ENCODE measurements at regions not wholly inside any gene's neighbourhood (a gene's known extent, or its start where the extent isn't known, plus 50 kb on each side); places are given as distances from the start of the nearest gene placed in this dataset.
A peak's percentile ranks its signal among the peaks of the same experiment; 100 is the strongest.

DNA sequence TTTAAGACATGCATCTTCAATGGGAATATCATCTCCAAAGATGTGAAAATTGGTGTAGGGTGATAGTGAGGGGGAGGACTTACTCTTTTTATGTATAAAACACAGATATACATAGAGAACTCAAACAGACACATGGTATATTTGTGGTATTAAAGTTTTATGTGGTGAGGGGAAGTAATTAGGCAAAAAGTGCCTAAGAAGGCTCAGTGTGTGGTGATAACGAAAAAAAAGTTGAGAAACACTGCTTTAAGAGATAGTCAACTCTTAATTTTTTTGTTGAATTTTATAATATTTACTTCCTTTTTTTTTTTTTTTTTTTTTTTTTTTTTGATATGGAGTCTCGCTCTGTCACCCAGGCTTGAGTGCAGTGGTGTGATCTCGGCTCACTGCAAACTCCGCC, 174.2 kb upstream of the FRMD4B start:
- Histone ChIP-seq H3K27me3 (no peaks in the 10 kb centered on the region), H3K4me1 (peaks cover 3 to 21% of the 10 kb centered on the region in 2 donors)
- intact Hi-C loops (cut with DNase I) = no loop called here

DNA sequence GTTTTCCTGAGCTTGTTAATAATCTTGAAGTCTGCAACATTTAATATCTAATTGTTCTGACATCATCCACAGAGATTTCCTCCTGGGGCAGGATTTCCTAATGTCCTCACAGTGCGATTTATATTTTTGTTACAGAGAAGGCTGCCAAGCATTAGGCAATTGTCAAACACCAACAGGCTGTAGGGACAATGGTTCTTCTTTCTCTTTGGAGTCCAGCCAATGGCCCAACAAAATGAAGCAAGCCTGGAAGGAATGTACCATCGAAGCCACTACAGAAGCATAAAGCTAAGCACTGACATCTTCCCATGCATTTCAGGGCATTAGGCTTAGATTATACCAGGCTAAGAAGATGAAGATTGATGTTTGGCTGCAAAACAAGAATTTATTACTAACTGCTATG, 173.0 kb upstream of the FRMD4B start:
- peak; percentile 61 for ATAC-seq
- H3K27ac ChIP-seq = no peak overlapping the region
- intact Hi-C loops (cut with DNase I) = no loop called here

More for the DNA sequence above, 174.2 kb upstream of the FRMD4B start:
- DNase-seq (no peak), ATAC-seq (no peak)
- Histone ChIP-seq H3K36me3 (no peaks in the 10 kb centered on the region), H3K9me3 (no peaks in the 10 kb centered on the region), H3K4me3 (no peak overlapping the region), H3K27ac (no peak overlapping the region)
- TF ChIP-seq, protein P1, sequence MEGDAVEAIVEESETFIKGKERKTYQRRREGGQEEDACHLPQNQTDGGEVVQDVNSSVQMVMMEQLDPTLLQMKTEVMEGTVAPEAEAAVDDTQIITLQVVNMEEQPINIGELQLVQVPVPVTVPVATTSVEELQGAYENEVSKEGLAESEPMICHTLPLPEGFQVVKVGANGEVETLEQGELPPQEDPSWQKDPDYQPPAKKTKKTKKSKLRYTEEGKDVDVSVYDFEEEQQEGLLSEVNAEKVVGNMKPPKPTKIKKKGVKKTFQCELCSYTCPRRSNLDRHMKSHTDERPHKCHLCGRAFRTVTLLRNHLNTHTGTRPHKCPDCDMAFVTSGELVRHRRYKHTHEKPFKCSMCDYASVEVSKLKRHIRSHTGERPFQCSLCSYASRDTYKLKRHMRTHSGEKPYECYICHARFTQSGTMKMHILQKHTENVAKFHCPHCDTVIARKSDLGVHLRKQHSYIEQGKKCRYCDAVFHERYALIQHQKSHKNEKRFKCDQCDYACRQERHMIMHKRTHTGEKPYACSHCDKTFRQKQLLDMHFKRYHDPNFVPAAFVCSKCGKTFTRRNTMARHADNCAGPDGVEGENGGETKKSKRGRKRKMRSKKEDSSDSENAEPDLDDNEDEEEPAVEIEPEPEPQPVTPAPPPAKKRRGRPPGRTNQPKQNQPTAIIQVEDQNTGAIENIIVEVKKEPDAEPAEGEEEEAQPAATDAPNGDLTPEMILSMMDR (IDR thresholded peaks at IDR 0.05) = no peak

DNA sequence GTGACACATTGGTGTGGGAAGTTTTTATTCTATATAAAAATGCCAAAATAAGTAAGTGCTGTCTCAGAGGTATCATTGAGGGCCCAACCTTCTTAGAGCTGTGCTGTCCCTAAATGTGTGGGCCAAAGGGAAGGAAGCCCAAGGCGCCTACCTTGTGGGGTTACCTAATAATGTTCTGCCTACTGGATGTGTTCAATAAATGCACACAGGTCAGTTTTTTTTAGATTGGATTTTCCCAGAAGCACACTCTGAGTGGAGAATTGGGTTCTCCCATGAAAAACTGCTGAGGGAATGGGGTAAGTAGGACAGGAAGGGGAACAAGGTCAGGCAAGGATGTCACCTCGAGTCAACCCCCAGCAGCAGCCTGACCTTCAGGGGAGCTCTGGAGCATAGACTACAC, 168.7 kb upstream of the FRMD4B start:
- no peaks in the 10 kb centered on the region for H3K9me3 ChIP-seq
- DNase-seq (no peak), ATAC-seq (no peak)
- intact Hi-C loops (cut with DNase I) = no loop called here
- no peaks in the 10 kb centered on the region for H3K36me3 ChIP-seq
- H3K4me3 ChIP-seq = no peak overlapping the region
- H3K27me3 ChIP-seq = no peaks in the 10 kb centered on the region
- peaks cover 3 to 13% of the 10 kb centered on the region in 2 donors for H3K4me1 ChIP-seq
- no peak overlapping the region for H3K27ac ChIP-seq
- TF ChIP-seq, protein P1 (IDR thresholded peaks at IDR 0.05) = no peak

More for the DNA sequence above, 173.0 kb upstream of the FRMD4B start:
- Histone ChIP-seq H3K36me3 (no peaks in the 10 kb centered on the region), H3K4me1 (peaks cover 3 to 21% of the 10 kb centered on the region in 2 donors), H3K27me3 (no peaks in the 10 kb centered on the region), H3K4me3 (no peak overlapping the region), H3K9me3 (no peaks in the 10 kb centered on the region)
- TF ChIP-seq, protein P1 (IDR thresholded peaks at IDR 0.05) = no peak
- peak in 2 of 4 donors; percentile 87 to 93 for DNase-seq

DNA sequence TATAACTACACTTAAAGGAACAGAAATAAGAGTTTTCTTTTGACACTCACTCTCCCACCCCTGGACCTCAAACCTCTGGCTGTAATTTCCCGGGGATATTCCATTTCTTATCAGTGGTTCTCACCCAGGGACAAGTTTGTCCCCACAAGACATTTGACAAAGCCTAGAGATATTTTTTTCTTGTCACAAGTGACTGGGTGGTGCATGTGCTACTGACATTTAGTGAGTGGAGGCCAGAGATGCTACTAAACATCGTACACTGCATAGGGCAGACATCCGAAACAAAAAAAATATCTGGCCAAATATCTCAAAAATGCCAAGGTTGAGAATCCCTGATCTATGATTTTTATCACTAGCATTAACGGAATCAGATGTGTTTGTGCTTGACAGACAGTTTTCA, 168.0 kb upstream of the FRMD4B start:
- Histone ChIP-seq H3K9me3 (no peaks in the 10 kb centered on the region), H3K36me3 (no peaks in the 10 kb centered on the region), H3K4me3 (no peak overlapping the region), H3K27ac (no peak overlapping the region), H3K27me3 (no peaks in the 10 kb centered on the region), H3K4me1 (peaks cover 0 to 6% of the 10 kb centered on the region in 2 donors)
- ATAC-seq (no peak), DNase-seq (no peak)
- TF ChIP-seq, protein P1 (IDR thresholded peaks at IDR 0.05) = no peak
- intact Hi-C loops (cut with DNase I) = no loop called here

DNA sequence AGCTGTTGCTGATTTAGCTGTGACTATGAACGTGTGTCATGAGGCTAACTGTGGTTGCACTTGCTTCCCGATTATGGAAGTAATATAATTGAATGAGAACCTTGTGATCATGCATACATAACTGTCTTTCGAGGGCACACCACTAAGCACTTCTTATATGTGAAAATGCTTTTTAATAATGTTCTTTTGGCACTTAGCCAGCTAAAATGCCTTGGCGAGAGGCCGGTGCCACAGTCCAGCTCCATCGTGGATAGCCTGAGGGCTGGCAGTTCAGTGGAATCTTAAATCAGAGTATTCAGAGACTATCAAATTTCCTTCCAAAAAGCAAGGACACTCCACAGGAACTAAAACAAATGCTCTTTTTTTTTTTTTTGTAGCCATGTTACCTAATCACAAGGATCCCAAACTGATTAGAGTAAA, 161.6 kb upstream of the FRMD4B start:
- Histone ChIP-seq H3K27me3 (peaks cover 6 to 20% of the 10 kb centered on the region in 2 donors), H3K4me1 (peaks cover 0 to 9% of the 10 kb centered on the region in 2 donors), H3K36me3 (no peaks in the 10 kb centered on the region), H3K9me3 (no peaks in the 10 kb centered on the region), H3K4me3 (no peak overlapping the region), H3K27ac (no peak overlapping the region)
- no peak for DNase-seq
- ATAC-seq = no peak
- TF ChIP-seq, protein P1 (IDR thresholded peaks at IDR 0.05) = no peak
- intact Hi-C loops (cut with DNase I) = no loop called here
